ENCODE measurements at regions not wholly inside any gene's neighbourhood (a gene's known extent, or its start where the extent isn't known, plus 50 kb on each side); places are given as distances from the start of the nearest gene placed in this dataset.

- Histone ChIP-seq H3K27me3 (ENCODE audit: insufficient read depth, poor library complexity, severe bottlenecking) (no peaks in the 10 kb centered on the region), H3K4me1 (ENCODE audit: insufficient read depth, poor library complexity, severe bottlenecking) (no peaks in the 10 kb centered on the region), H3K36me3 (ENCODE audit: low read depth) (no peaks in the 10 kb centered on the region), H3K27ac (ENCODE audit: poor library complexity, severe bottlenecking) (no peak overlapping the region), H3K4me3 (ENCODE audit: severe bottlenecking) (no peak overlapping the region), H3K9me3 (ENCODE audit: severe bottlenecking) (no peaks in the 10 kb centered on the region)
- TF ChIP-seq CTCF (IDR thresholded peaks at IDR 0.05; ENCODE audit: poor library complexity, severe bottlenecking), result no peak
- ATAC-seq (ENCODE audit: low read depth) (no peak), DNase-seq (ENCODE audit: low spot score) (no peak)
Measured at GRCh38 chr3:135694142-135694541, 271.4 kb upstream of the PPP2R3A start.

- Histone ChIP-seq H3K27ac (ENCODE audit: poor library complexity, severe bottlenecking) (no peak overlapping the region), H3K27me3 (ENCODE audit: insufficient read depth, poor library complexity, severe bottlenecking) (no peaks in the 10 kb centered on the region), H3K9me3 (ENCODE audit: severe bottlenecking) (no peaks in the 10 kb centered on the region), H3K36me3 (ENCODE audit: low read depth) (no peaks in the 10 kb centered on the region), H3K4me3 (ENCODE audit: severe bottlenecking) (no peak overlapping the region), H3K4me1 (ENCODE audit: insufficient read depth, poor library complexity, severe bottlenecking) (no peaks in the 10 kb centered on the region)
- no peak for TF ChIP-seq CTCF (IDR thresholded peaks at IDR 0.05; ENCODE audit: poor library complexity, severe bottlenecking)
- DNase-seq (ENCODE audit: low spot score), result no peak
- ATAC-seq (ENCODE audit: low read depth), result no peak
Measured at GRCh38 chr3:135699741-135700140, 265.8 kb upstream of the PPP2R3A start.

- Histone ChIP-seq H3K27me3 (ENCODE audit: insufficient read depth, poor library complexity, severe bottlenecking) (no peaks in the 10 kb centered on the region), H3K36me3 (ENCODE audit: low read depth) (no peaks in the 10 kb centered on the region), H3K4me1 (ENCODE audit: insufficient read depth, poor library complexity, severe bottlenecking) (no peaks in the 10 kb centered on the region), H3K4me3 (ENCODE audit: severe bottlenecking) (no peak overlapping the region), H3K9me3 (ENCODE audit: severe bottlenecking) (no peaks in the 10 kb centered on the region), H3K27ac (ENCODE audit: poor library complexity, severe bottlenecking) (no peak overlapping the region)
- no peak for TF ChIP-seq CTCF (IDR thresholded peaks at IDR 0.05; ENCODE audit: poor library complexity, severe bottlenecking)
- ATAC-seq (ENCODE audit: low read depth) (peak; percentile 27; the same call in 2 of the 3 replicates), DNase-seq (ENCODE audit: low spot score) (no peak)
Measured at GRCh38 chr3:135706758-135707375, 258.7 kb upstream of the PPP2R3A start.

GRCh38 chr3:135719449-135719848 lies 246.1 kb upstream of the PPP2R3A start:
- TF ChIP-seq CTCF (IDR thresholded peaks at IDR 0.05; ENCODE audit: poor library complexity, severe bottlenecking), result no peak
- no peaks in the 10 kb centered on the region for H3K9me3 ChIP-seq (ENCODE audit: severe bottlenecking)
- ATAC-seq (ENCODE audit: low read depth) (no peak), DNase-seq (ENCODE audit: low spot score) (no peak)
- H3K4me1 ChIP-seq (ENCODE audit: insufficient read depth, poor library complexity, severe bottlenecking), result no peaks in the 10 kb centered on the region
- no peaks in the 10 kb centered on the region for H3K36me3 ChIP-seq (ENCODE audit: low read depth)
- no peak overlapping the region for H3K4me3 ChIP-seq (ENCODE audit: severe bottlenecking)
- no peak overlapping the region for H3K27ac ChIP-seq (ENCODE audit: poor library complexity, severe bottlenecking)
- no peaks in the 10 kb centered on the region for H3K27me3 ChIP-seq (ENCODE audit: insufficient read depth, poor library complexity, severe bottlenecking)

GRCh38 chr3:135728007-135728721 lies 237.4 kb upstream of the PPP2R3A start:
- DNase-seq (ENCODE audit: low spot score) (no peak), ATAC-seq (ENCODE audit: low read depth) (no peak)
- Histone ChIP-seq H3K4me1 (ENCODE audit: insufficient read depth, poor library complexity, severe bottlenecking) (no peaks in the 10 kb centered on the region), H3K36me3 (ENCODE audit: low read depth) (no peaks in the 10 kb centered on the region), H3K9me3 (ENCODE audit: severe bottlenecking) (no peaks in the 10 kb centered on the region), H3K27me3 (ENCODE audit: insufficient read depth, poor library complexity, severe bottlenecking) (no peaks in the 10 kb centered on the region), H3K4me3 (ENCODE audit: severe bottlenecking) (no peak overlapping the region), H3K27ac (ENCODE audit: poor library complexity, severe bottlenecking) (no peak overlapping the region)
- no peak for TF ChIP-seq CTCF (IDR thresholded peaks at IDR 0.05; ENCODE audit: poor library complexity, severe bottlenecking)

All from RWPE2 (cell line).